Loucy (cell line): ENCODE measurements at regions not wholly inside any gene's neighbourhood (a gene's known extent, or its start where the extent isn't known, plus 50 kb on each side); places are given as distances from the start of the nearest gene placed in this dataset.
A peak's percentile ranks its signal among the peaks of the same experiment; 100 is the strongest.

Experiments used
- H2AFZ ChIP-seq: fragments of 200-600 bp; sonication (generic); 2 replicates; pipeline ENCODE4 v1.6.0; 2016; ENCODE audit warnings: antibody characterized with exemption, mild to moderate bottlenecking, low read length, moderate library complexity
- H3F3A ChIP-seq: fragments of 200-600 bp; 2 replicates; pipeline ENCODE4 v1.6.0; 2016; ENCODE audit warnings: antibody characterized with exemption, low read depth, mild to moderate bottlenecking
- H3K27me3 ChIP-seq: fragments of 200-600 bp; sonication (generic); 2 replicates; pipeline ENCODE4 v1.6.1; 2014; ENCODE audit warnings: low read length, mild to moderate bottlenecking; ENCODE audit not compliant: insufficient read depth, poor library complexity, severe bottlenecking
- H3K36me3 ChIP-seq: fragments of 200-600 bp; sonication (generic); 2 replicates; pipeline ENCODE4 v1.6.1; 2016; ENCODE audit warnings: low read length; ENCODE audit not compliant: insufficient read depth
- H3K4me1 ChIP-seq: fragments of 200-600 bp; sonication (generic); 2 replicates; pipeline ENCODE4 v1.5.1; 2014; ENCODE audit warnings: low read length, mild to moderate bottlenecking; ENCODE audit not compliant: insufficient read depth, poor library complexity, severe bottlenecking
- H3K4me2 ChIP-seq: fragments of 200-600 bp; sonication (generic); 2 replicates; pipeline ENCODE4 v1.6.0; 2014; ENCODE audit warnings: antibody characterized with exemption, low read length, low read depth, mild to moderate bottlenecking; ENCODE audit not compliant: poor library complexity, severe bottlenecking
- H3K4me3 ChIP-seq: fragments of 200-600 bp; sonication (generic); 2 replicates; pipeline ENCODE4 v1.5.1; 2014; ENCODE audit warnings: low read length, mild to moderate bottlenecking, mixed read lengths; ENCODE audit not compliant: poor library complexity, severe bottlenecking
- H3K79me2 ChIP-seq: fragments of 200-600 bp; sonication (generic); 2 replicates; pipeline ENCODE4 v1.6.1; 2014; ENCODE audit warnings: low read length; ENCODE audit not compliant: insufficient read depth
- H3K9ac ChIP-seq: fragments of 200-600 bp; sonication (generic); 2 replicates; pipeline ENCODE4 v1.6.0; 2014; ENCODE audit warnings: mild to moderate bottlenecking, low read depth, low read length, moderate library complexity; ENCODE audit not compliant: poor library complexity, severe bottlenecking
- H3K9me2 ChIP-seq: fragments of 200-600 bp; sonication (generic); replicated peaks from 2 replicates; pipeline ENCODE4 v1.6.1; 2016; ENCODE audit warnings: low read depth, low read length, mixed read lengths
- H3K9me3 ChIP-seq: fragments of 200-600 bp; sonication (generic); 2 replicates; pipeline ENCODE4 v1.6.1; 2014; ENCODE audit warnings: mild to moderate bottlenecking, antibody characterized with exemption, low read length, low read depth; ENCODE audit not compliant: insufficient read depth
- H4K20me1 ChIP-seq: fragments of 200-600 bp; sonication (generic); 2 replicates; pipeline ENCODE4 v1.6.0; 2014; ENCODE audit warnings: antibody characterized with exemption, low read length, mild to moderate bottlenecking; ENCODE audit not compliant: insufficient read depth, poor library complexity, severe bottlenecking
- EZH2phosphoT487 ChIP-seq: fragments of 200-600 bp; IDR thresholded peaks from 2 replicates; pipeline ENCODE4 v1.6.1; 2018; ENCODE audit warnings: antibody characterized with exemption, mild to moderate bottlenecking, moderate library complexity, borderline replicate concordance
- TF ChIP-seq, protein P1 (sequence below): fragments of 200-600 bp; sonication (generic); conservative IDR thresholded peaks from 2 replicates; pipeline ENCODE4 v1.5.1; 2014; ENCODE audit warnings: mild to moderate bottlenecking, antibody characterized with exemption, low read length

DNA sequence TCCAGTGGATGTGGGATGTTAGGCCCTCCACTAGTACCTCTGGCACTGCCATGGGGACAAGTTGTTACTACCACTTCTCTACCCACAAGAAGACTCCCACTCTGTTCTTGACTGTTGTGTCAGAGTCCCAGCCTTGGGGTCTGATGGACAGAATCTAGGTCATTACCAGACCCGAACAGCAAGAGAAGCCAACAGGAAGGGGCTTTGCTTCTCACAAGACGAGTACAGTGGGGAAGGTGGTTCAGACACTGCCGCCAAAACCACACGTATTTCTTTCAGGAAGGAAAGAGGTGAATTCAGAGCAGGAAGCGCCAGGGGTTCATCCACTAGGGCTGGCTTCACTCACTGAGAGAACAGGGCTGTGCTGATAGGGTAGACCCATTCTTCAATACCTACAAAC, 161.3 kb upstream of the KIT start:
- H3K9me2 ChIP-seq: no peaks in the 10 kb centered on the region
- H3K4me2 ChIP-seq: peak overlapping the region; percentile 63
- H2AFZ ChIP-seq: peak overlapping the region; percentile 37; the same call in 1 of the 2 replicates
- H3K79me2 ChIP-seq: no peaks in the 10 kb centered on the region
- H3K27me3 ChIP-seq: no peaks in the 10 kb centered on the region
- no peak for TF ChIP-seq EZH2phosphoT487
- TF ChIP-seq, protein P1, sequence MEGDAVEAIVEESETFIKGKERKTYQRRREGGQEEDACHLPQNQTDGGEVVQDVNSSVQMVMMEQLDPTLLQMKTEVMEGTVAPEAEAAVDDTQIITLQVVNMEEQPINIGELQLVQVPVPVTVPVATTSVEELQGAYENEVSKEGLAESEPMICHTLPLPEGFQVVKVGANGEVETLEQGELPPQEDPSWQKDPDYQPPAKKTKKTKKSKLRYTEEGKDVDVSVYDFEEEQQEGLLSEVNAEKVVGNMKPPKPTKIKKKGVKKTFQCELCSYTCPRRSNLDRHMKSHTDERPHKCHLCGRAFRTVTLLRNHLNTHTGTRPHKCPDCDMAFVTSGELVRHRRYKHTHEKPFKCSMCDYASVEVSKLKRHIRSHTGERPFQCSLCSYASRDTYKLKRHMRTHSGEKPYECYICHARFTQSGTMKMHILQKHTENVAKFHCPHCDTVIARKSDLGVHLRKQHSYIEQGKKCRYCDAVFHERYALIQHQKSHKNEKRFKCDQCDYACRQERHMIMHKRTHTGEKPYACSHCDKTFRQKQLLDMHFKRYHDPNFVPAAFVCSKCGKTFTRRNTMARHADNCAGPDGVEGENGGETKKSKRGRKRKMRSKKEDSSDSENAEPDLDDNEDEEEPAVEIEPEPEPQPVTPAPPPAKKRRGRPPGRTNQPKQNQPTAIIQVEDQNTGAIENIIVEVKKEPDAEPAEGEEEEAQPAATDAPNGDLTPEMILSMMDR: no peak
- peaks cover 45% of the 10 kb centered on the region for H3K4me1 ChIP-seq
- no peaks in the 10 kb centered on the region for H3F3A ChIP-seq
- H3K9ac ChIP-seq: peak overlapping the region; percentile 1
- no peaks in the 10 kb centered on the region for H3K9me3 ChIP-seq
- H4K20me1 ChIP-seq: no peaks in the 10 kb centered on the region
- no peaks in the 10 kb centered on the region for H3K36me3 ChIP-seq
- peak overlapping the region; percentile 30 for H3K4me3 ChIP-seq

DNA sequence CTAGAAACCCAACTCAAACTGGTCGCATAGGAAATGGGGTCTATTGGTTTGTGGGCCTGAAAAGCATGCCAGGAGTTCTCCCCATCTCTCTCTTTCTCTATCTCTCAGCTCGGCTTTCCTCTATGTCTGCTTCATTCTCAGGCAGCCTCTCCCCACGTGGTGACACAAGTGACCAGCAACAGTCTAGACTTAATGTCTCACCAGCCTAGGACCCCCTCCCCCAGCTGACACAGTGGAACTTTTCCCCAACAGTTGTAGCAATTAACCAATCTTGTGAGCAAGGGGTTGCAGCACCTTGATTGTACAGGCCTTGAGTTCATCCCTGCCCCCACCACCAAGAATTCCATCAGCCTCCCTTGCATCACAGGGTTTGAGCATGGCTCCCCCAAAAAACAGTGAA, 159.8 kb upstream of the KIT start:
- Histone ChIP-seq H4K20me1 (no peaks in the 10 kb centered on the region), H2AFZ (peak overlapping the region; percentile 36; the same call in 1 of the 2 replicates), H3K27me3 (no peaks in the 10 kb centered on the region), H3K9ac (no peak overlapping the region), H3K4me1 (peaks cover 45% of the 10 kb centered on the region), H3K36me3 (no peaks in the 10 kb centered on the region), H3K79me2 (no peaks in the 10 kb centered on the region), H3K9me2 (no peaks in the 10 kb centered on the region), H3K9me3 (no peaks in the 10 kb centered on the region), H3K4me3 (no peak overlapping the region), H3K4me2 (no peak overlapping the region), H3F3A (no peaks in the 10 kb centered on the region)
- no peak for TF ChIP-seq EZH2phosphoT487
- TF ChIP-seq, protein P1: no peak

DNA sequence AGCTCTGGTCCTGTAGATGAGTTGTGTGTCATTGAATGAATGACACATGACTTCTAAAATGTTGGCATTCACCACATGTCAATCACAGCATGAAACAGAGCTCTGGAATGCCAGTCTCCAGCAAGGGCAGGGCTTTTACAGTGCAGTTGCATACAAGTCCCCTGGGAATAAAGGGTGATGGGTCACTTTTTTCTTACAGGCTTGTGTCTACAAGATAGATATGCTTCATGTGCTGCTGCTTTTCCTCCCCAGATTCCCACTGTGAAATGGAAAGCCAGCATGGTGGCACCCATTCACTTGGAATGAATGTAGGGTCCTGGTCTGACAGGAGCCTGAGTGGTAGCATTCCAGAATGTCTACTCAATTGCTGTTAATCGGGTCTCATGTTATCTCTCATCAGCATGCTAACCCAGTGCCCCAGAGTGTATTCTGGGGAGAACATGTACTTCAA, 159.1 kb upstream of the KIT start:
- no peaks in the 10 kb centered on the region for H3K9me3 ChIP-seq
- no peaks in the 10 kb centered on the region for H3K27me3 ChIP-seq
- H3F3A ChIP-seq: no peaks in the 10 kb centered on the region
- no peak overlapping the region for H2AFZ ChIP-seq
- H4K20me1 ChIP-seq: no peaks in the 10 kb centered on the region
- no peaks in the 10 kb centered on the region for H3K79me2 ChIP-seq
- peaks cover 45% of the 10 kb centered on the region for H3K4me1 ChIP-seq
- H3K4me3 ChIP-seq: no peak overlapping the region
- H3K36me3 ChIP-seq: no peaks in the 10 kb centered on the region
- H3K9ac ChIP-seq: no peak overlapping the region
- peak overlapping the region; percentile 22 for H3K4me2 ChIP-seq
- TF ChIP-seq, protein P1: no peak
- TF ChIP-seq EZH2phosphoT487: no peak
- no peaks in the 10 kb centered on the region for H3K9me2 ChIP-seq
